Right ventricle myocardium inferior (tissue), 1 donor: ENCODE measurements at regions not wholly inside any gene's neighbourhood (a gene's known extent, or its start where the extent isn't known, plus 50 kb on each side); places are given as distances from the start of the nearest gene placed in this dataset.
"Not testable (repeated sequence)": the region's sequence is repeated elsewhere in the genome, so short reads cannot be mapped to it uniquely, and the experiment has no call there.

Source experiments
- ATAC-seq: fragments of 200-7000 bp; cut with Tn5 transposase; one replicate; pipeline ENCODE4 v1.9.1; 2020; ENCODE audit warnings: mild to moderate bottlenecking, moderate library complexity
- DNase-seq: peaks from one replicate; pipeline ENCODE4 v3.0.0; 2021; ENCODE audit errors: missing footprints
- intact Hi-C: fragments of 100-400 bp; cut with DNase I; formaldehyde crosslinking; loops from one replicate; pipeline ENCODE4 v1.11.0; 2022
- donor health status: DM: no; HTN: yes; CAD: no; lungs with severe emphysema.

DNA sequence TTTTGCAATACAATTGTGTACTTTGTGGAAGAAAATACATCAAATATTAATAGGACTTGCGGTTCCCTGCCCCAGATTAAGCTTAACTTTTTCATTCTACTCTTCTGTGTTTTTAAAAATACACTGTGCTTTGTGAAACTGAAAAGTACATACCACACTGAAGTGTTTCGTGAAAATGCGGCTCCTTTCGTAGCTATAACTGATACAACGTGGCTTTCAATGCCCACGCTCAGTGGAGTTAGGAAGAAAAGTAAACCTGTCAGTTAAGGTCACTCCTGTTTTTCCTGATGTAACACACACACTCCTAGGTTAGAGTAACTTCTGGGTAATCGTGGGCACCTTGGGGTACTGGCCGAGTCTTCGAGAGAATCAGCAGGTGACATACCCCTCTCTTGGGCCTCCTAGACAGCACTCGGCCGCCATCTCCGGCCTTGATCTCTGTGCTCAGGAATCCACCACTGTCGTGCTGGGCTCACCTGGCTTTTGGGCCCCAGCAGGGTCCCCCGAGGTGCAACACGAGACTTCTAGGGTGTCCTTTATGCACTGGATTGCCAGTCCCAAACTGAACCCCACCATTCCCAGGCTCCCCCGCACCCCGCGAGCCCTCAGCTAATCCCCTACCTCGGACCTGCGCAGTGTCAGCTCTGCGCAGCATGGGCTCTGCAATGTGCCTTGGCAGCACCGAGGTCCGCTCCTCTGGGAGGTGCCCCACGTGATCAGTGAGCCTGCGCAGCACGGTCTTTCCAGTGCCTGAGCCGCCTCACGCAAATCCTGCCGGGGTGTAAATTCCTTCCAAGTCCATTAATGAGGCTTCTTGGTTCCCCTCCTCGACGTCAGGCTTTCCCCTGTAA lies 162.6 kb upstream of the INTU start:
- intact Hi-C loops: no loop called here
- no peak for ATAC-seq
- DNase-seq: peak; percentile 47

DNA sequence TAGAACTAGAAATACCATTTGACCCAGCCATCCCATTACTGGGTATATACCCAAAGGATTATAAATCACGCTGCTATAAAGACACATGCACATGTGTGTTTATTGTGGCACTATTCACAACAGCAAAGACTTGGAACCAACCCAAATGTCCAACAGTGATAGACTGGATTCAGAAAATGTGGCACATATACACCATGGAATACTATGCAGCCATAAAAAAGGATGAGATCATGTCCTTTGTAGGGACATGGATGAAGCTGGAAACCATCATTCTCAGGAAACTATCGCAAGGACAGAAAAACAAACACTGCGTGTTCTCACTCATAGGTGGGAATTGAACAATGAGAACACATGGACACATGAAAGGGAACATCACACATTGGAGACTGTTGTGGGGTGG lies 154.5 kb upstream of the INTU start:
- intact Hi-C loops: loop anchor here (2.0 kb wide), 1 partner anchor 61 kb away; no protein-coding TSS in a partner anchor
- not testable (repeated sequence) for ATAC-seq, DNase-seq

DNA sequence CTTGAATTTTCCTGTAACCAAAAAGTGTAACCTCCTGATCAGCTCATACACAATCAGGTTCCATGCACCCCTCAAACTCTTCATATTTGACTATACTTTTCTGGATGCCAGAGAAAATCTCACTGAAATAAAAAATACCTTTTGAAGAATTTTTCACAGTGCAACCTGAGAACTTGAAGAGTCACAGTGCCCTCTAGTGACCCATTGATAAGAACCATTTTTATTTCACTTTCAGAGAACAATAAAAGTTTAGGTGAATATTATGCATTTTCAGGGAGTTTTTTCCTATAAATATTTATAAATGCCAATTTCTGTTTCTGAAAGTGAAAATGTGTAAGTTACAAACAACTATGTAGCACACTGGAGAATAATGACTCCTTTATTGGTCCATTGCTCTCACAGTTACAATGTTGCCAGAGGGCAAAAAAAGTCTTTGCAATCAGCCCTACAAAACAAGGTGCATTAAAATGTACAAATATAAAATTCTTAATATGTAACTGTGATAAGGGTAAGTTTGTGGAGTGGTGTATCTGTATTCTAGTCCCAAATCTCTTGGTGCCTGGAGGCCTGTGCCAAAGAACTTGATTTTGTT lies 153.6 kb upstream of the INTU start:
- intact Hi-C loops: loop anchor here (2.0 kb wide), 1 partner anchor 60 kb away; no protein-coding TSS in a partner anchor
- no peak for ATAC-seq
- no peak for DNase-seq

DNA sequence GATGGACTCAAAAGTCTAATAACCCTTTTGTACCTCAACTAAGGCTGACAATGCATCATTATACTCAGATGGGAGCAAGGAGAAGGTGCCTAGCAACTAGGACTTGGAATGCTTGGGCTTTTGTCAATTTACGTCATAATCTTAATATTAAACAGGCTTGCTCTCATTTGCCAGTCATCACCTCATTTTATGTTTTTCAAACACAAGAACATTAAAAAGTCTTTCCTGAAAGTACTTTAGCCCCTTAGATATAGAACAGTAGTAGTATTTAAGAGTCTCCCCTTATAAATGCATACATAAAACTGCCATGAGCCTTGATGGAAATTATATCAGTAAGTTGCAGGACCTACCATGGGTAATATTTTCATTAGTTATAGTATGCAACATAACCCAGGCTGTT lies 150.7 kb upstream of the INTU start:
- ATAC-seq (no peak), DNase-seq (no peak)
- intact Hi-C loops: no loop called here

DNA sequence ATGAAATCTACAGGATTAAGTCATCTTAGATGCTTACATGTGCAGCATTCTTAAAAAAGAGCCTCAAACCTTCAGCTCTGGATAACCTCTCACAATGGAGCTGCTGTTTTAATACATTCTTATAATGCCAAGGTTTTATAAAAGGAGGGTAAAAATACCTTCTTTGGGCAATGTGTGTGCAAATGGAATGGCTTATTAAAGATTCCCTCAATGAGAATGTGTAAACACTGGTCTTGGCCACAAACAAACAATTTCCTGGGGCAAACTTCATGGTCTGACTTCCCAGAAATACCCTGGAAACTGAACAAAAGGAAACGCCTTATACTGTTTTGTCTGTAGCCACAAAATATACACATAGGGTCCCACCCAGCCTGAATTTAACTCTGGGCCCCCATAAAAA lies 148.6 kb upstream of the INTU start:
- DNase-seq (no peak), ATAC-seq (no peak)
- intact Hi-C loops: no loop called here

DNA sequence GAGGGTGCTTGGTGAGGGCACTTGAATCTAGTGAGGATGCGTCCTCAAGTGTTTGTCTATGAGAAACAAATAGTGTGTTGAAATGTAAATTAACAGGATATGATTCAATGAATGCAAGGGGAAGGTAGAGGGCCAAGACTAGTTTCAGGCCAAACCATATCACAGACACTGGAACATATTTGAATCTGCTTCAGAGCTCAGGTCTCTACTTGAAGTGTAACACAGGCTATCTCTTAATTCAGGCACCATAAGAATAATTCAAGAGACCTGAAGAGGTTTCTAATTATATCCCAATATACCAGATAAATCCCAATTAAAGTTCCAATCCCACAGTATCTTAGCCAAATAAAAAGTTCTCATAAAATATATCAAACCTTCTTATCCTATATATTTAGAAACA lies 146.5 kb upstream of the INTU start:
- intact Hi-C loops: no loop called here
- ATAC-seq: no peak
- no peak for DNase-seq

DNA sequence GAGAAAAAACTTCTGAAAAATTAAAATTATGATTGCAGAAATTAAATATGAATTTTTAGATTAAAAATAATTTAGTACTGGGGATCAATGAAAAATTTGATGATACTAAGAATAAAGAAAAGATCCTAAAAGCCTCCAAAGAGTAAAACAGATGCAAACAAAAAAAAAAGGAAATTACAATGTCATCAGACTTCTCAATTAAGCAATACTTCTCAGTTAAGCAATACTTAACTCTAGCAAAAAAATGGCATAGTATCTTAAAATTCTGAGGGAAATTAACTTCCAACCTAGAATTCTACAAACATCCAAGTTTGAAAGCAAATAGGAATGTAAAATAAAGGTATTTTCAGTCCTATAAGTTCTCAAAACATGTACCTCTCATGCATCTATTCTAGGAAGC lies 141.2 kb upstream of the INTU start:
- intact Hi-C loops: no loop called here
- DNase-seq: no peak
- no peak for ATAC-seq

DNA sequence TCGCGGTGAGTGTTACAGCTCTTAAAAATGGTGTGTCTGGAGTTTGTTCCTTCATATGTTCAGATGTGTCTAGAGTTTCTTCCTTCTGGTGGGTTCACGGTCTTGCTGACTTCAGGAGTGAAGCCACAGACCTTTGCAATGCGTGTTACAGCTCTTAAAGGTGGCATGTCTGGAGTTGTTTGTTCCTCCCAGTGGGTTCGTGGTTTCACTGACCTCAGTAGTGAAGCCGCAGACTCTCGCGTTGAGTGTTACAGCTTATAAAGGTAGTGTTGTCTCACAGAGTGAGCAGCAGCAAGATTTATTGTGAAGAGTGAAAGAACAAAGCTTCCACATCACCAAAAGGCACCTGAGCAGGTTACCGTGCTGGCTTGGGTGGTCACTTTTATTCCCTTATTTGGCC lies 135.9 kb upstream of the INTU start:
- DNase-seq, ATAC-seq, intact Hi-C loops: not testable (repeated sequence)

DNA sequence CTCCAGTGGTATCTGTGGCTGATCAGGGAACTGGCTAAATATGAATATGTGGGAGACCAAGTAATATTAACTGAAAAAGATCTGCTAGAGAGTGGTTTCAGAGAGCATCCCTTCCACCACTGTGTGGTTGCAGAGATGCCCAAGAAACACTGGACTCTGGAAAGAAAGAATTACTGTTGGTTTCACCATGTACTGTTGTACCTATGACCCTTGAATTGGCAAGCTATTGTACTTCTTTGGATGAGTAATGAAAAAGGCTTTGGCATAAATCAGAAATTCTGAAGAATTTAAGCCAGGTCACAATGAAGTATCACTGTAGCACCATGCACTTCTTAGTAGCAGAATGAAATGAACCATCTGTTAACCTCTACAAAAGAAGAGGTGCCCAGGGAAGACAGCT lies 134.4 kb upstream of the INTU start:
- intact Hi-C loops: no loop called here
- no peak for ATAC-seq
- DNase-seq: no peak

DNA sequence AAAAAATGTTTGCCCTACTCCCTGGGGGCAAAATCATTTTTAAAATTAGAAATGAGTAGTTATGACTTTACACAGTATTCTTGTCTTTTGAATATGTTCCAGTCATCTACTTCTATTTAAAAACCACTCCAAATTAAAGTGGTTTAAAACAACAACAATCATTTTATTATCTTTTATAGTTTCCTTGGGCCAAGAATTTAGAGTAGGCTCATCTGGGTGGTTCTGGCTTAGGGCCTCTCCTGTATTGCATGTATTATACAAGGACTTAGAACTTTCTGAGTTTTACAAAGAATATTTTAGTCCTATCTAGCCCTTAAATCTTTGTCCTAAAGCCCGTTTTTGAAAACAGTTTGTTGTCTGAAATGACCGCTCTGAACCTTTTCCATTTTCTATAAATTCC lies 132.5 kb upstream of the INTU start:
- peak; percentile 57 for ATAC-seq
- no peak for DNase-seq
- intact Hi-C loops: no loop called here

DNA sequence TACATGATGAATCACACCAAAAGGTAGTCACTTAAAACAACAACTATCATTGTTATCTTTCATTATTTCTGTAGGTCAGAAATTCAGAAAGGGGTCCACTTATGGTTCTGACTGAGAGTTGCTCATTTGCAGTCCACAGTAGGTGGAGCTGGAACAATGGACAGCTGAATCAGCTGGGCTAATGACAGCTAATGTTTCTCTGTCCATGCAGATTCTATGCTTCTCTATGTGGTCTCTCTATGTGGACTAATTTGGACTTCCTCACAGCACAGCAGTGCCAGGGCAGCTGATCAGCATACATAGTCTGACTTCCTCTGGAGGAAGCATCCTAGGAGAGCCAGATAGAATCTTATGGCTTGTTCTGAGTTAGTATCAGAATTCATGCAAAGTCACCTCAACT lies 131.7 kb upstream of the INTU start:
- intact Hi-C loops: no loop called here
- ATAC-seq (no peak), DNase-seq (no peak)

DNA sequence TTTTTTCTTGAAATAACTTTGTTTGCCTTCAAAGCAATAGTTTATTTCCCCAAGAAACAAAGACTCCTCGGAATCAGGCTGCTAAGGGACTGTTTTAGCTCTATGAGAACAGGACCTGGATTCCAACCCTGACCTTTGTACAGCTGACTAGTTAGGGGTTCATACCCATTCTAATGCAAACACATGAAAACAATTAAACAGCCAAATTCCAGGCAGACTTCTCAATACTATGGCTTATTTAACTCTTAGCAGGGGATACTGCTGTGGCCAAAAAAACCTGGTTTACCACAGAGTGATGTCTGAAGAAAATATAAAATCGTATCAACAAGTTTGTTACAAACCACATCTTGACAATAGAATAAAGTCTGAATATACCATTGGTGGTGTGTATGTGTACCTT lies 129.6 kb upstream of the INTU start:
- ATAC-seq (no peak), DNase-seq (no peak)
- intact Hi-C loops: no loop called here

DNA sequence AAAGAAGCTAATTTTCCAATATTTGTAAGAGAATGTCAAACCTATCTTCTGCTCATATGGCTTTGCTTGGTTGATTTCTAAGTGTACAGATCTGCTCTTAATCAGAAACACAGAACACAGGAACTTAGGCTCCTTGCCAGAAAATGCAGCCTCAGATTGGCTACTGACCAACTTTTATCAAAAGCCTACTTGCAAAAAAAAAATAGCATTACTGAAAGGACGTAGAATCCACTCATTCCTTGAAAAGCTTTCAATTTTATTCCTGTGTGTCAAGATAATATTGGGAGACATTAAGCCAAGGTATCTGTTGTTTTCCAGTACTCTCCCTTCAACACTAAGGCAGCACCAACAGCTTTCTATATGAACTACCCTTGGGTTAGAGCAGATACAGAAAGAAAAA lies 127.6 kb upstream of the INTU start:
- ATAC-seq (peak; percentile 53), DNase-seq (no peak)
- intact Hi-C loops: no loop called here

DNA sequence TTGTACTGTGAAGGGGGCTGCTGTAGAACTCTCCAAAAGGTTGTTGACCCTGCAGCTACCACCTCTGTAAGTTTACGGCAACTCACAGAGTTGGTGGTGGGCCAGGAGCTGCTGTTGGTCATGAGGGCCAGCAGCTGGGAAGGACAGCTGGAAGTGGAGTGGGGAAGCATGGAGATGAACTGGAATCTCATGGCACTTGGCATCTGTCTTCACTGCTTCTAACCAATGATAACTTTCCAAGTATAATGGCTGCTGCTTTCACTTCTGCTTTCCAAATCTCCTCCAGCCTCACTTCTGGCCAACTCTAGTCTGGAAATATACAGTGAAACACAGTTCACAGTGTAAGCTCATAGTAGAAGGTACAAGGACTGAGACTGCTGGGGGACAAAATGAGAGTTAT lies 126.5 kb upstream of the INTU start:
- intact Hi-C loops: no loop called here
- peak; percentile 64 for DNase-seq
- peak; percentile 56 for ATAC-seq

DNA sequence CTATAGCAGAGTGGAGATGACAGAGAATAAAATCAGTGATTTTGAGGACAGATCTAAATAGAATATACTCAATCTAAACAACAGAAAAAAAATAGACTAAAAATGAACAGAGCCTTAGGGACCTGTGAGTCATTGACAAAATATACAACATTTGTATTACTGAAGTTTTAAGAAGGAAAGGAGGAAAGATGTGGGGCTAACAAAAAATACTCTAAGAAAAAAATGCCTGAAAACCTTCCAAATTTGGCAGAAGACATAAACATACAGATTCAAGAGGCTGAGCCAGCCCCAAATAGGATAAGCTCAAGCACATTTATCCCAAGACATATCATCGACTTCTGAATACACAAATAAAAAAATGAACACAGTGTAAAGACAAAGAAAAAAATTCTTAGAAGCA lies 123.6 kb upstream of the INTU start:
- intact Hi-C loops: no loop called here
- DNase-seq (no peak), ATAC-seq (no peak)

DNA sequence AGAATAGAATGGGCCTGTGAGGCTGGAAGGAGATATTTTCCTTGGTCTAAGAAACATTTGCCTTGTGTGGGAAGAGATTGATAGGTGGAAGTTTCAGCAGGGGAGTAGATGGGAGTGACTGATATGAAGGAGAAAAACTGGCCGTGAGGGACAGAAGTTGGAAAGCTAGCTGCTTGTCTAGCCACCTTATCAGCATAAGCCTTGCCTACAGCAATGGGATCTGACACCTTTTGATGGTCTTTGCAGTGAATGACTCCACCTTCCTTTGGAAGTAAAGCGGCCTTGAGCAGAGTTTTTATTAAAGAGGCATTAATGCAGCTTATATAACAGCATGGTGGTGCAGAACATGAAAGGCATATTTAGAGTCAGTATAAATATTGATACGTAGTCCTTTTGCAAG lies 120.1 kb upstream of the INTU start:
- DNase-seq, ATAC-seq, intact Hi-C loops: not testable (repeated sequence)

DNA sequence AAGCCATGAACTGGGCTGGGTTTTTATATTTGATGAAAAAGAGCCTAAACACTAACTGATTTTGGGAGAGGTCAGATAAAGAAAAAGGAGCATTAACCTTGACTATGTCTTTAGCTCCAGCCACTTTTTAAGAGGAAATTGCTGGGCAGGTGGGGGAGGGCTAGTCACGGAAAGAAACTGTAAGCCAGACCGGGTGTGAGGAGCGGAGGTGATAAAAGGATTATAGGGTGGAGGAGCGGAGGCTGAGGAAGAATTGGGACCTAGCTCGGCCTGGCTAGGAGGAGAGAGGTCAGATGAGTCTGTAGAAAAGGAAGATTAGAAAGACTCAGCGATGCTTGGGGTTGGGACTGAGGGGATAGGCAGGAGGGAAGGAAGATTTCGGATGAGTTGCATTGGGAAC lies 117.5 kb upstream of the INTU start:
- intact Hi-C loops, ATAC-seq, DNase-seq: not testable (repeated sequence)

DNA sequence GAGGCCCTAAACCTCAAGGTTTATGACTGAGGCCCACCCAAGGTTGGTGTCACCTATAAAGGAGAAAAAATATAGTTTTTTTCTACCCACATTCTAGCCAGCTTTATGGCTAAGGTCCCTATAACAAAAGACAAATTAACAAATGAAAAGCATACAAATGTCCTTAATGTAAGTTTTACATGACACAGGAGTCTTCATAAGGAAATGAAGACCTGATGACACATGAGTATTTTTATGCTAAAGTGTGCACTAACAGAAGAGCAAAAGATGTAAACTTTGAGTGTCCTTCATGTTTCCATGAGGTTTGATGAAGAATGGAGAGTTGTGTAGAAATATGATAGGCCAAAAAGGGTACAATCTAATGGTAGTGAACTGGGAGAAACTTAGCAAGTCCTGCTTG lies 114.7 kb upstream of the INTU start:
- DNase-seq: no peak
- intact Hi-C loops: no loop called here
- ATAC-seq: no peak

DNA sequence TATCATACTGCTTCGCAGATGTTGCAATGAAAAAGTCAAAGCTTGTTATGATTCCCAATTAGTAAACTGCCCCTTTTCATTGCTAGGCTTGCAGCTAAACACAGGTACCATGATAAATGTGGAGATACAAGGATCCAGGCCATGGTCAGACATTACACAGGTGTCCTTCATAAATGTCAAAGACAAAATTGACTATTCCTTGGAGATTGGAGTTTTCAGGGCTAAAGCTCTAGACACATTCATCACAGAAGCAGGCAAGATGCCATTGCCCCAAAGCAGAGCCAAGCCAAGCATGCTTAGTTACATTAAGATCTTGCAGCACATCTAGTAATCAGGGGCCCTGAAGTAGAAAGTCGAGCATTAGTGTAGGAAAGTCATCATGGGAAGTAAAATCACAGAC lies 111.3 kb upstream of the INTU start:
- ATAC-seq (no peak), DNase-seq (peak; percentile 55)
- intact Hi-C loops: no loop called here

DNA sequence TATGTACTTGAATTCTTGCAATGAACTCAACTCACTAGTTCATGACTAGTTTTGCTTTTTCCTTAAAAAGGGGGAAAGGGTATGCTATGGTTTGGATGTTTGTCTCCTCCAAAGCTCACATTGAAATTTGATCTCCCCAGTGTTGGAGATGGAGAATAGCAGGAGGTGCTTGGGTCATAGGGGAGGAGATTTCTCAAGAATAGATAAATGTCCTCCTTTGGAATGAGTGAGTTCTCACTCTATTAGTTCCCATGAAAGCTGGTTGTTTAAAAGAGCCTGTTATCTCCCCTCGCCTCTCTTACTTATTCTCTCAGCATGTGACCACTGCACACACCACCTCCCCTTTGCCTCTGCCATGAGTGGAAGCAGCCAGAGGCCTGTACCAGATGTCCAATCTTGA lies 109.4 kb upstream of the INTU start:
- ATAC-seq: no peak
- intact Hi-C loops: no loop called here
- no peak for DNase-seq

DNA sequence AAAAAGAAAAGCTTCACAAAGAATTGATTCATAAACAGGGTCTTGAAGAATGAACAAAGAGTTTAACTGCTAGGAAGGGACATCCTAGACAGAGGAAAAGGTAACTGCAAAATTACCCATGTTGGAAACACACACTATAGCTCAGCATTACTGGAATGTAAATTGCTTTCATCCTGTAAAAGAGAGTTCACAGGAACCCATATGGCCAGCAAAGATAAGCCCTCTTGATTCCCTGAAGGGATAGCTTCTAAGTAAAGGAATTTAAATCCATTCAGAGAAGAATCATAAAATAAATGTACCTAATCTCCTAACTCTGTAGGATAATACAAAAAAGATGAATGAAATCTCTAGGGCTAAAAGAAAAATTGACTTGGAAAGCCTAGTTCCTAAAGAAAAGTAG lies 107.1 kb upstream of the INTU start:
- ATAC-seq (no peak), DNase-seq (no peak)
- intact Hi-C loops: no loop called here
